C4-2B (cell line): ENCODE measurements at regions not wholly inside any gene's neighbourhood (a gene's known extent, or its start where the extent isn't known, plus 50 kb on each side); places are given as distances from the start of the nearest gene placed in this dataset.

Source experiments
- CTCF ChIP-seq: fragments of 450-650 bp; conservative IDR thresholded peaks from 2 replicates; pipeline ENCODE4 v1.5.1; 2017; ENCODE audit warnings: mild to moderate bottlenecking
- ZFX ChIP-seq: fragments of 450-650 bp; IDR thresholded peaks from 2 replicates; pipeline ENCODE4 v1.6.1; 2017

DNA sequence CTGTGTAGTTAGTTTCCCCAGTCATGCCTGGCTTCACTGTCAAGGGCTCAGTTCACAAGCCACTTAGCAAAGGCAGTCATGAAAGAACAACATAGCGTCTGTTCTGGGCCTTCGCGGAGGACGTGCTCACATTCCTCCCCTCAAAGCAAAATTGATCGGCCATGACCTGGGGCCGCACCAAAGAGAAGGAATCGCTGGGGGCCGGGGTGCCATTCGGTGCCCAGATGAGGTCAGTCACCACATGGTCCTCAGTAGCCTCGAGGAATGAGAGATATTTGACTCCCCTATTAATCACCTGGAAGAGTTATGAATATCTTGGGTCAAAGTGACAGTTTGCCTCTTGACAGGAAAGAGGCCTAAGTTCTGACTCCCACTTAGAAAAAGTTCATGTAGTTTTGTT, 251.1 kb upstream of the JUN start:
- TF ChIP-seq CTCF (no peak), ZFX (no peak)
